ENCODE measurements at regions not wholly inside any gene's neighbourhood (a gene's known extent, or its start where the extent isn't known, plus 50 kb on each side); places are given as distances from the start of the nearest gene placed in this dataset.
"Not testable (repeated sequence)": the region's sequence is repeated elsewhere in the genome, so short reads cannot be mapped to it uniquely, and the experiment has no call there.

- H3K27ac ChIP-seq, result no peak overlapping the region
- H3K4me1 ChIP-seq (ENCODE audit: low read depth), result no peaks in the 10 kb centered on the region
- no peaks in the 10 kb centered on the region for H3K9me3 ChIP-seq (ENCODE audit: low read depth)
- TF ChIP-seq CTCF (IDR thresholded peaks at IDR 0.05; ENCODE audit: low read depth, low read length), result no peak
- no peak overlapping the region for H3K4me3 ChIP-seq
- H3K27me3 ChIP-seq, result no peaks in the 10 kb centered on the region
- no peak for DNase-seq (ENCODE audit: low read depth in 1 of 2, low spot score in 1 of 2)
- no peaks in the 10 kb centered on the region for H3K36me3 ChIP-seq
Observed at GRCh38 chr3:95335517-95335916, 1272.7 kb downstream of the NSUN3 start.

GRCh38 chr3:95338446-95338845 is 1275.6 kb downstream of the NSUN3 start:
- Histone ChIP-seq H3K27me3 (no peaks in the 10 kb centered on the region), H3K4me1 (ENCODE audit: low read depth) (no peaks in the 10 kb centered on the region), H3K4me3 (no peak overlapping the region), H3K9me3 (ENCODE audit: low read depth) (no peaks in the 10 kb centered on the region), H3K36me3 (no peaks in the 10 kb centered on the region), H3K27ac (no peak overlapping the region)
- DNase-seq (ENCODE audit: low read depth in 1 of 2, low spot score in 1 of 2), result no peak
- no peak for TF ChIP-seq CTCF (IDR thresholded peaks at IDR 0.05; ENCODE audit: low read depth, low read length)

- no peaks in the 10 kb centered on the region for H3K27me3 ChIP-seq
- H3K4me1 ChIP-seq (ENCODE audit: low read depth), result no peaks in the 10 kb centered on the region
- H3K27ac ChIP-seq, result no peak overlapping the region
- H3K36me3 ChIP-seq, result no peaks in the 10 kb centered on the region
- no peak for DNase-seq (ENCODE audit: low read depth in 1 of 2, low spot score in 1 of 2)
- H3K9me3 ChIP-seq (ENCODE audit: low read depth), result no peaks in the 10 kb centered on the region
- no peak overlapping the region for H3K4me3 ChIP-seq
- no peak for TF ChIP-seq CTCF (IDR thresholded peaks at IDR 0.05; ENCODE audit: low read depth, low read length)
Observed at GRCh38 chr3:95341314-95341713, 1278.5 kb downstream of the NSUN3 start.

DNA sequence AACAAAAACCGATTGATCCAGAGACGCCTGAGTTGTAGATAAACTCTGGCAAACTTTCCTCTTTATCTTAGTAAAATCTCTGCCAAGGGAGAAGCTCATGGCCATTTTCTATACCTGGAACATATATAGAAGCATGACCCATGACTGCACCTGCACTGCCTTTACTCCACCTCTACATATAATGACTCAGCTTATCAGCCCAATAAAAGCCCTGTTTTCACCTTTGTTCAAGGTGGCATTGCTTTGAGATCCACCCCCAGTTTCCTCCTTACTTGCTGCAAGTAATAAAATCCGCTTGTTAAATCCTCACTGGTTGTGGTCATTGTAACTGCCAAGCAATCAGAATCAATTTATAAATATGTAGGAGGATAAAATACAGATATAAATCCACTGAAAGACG is 1280.4 kb downstream of the NSUN3 start:
- TF ChIP-seq CTCF (IDR thresholded peaks at IDR 0.05; ENCODE audit: low read depth, low read length), result no peak
- DNase-seq (ENCODE audit: low read depth in 1 of 2, low spot score in 1 of 2), result no peak
- no peaks in the 10 kb centered on the region for H3K36me3 ChIP-seq
- no peaks in the 10 kb centered on the region for H3K9me3 ChIP-seq (ENCODE audit: low read depth)
- H3K27me3 ChIP-seq, result no peaks in the 10 kb centered on the region
- H3K27ac ChIP-seq, result no peak overlapping the region
- H3K4me1 ChIP-seq (ENCODE audit: low read depth), result no peaks in the 10 kb centered on the region
- no peak overlapping the region for H3K4me3 ChIP-seq

- DNase-seq (ENCODE audit: low read depth in 1 of 2, low spot score in 1 of 2), result no peak
- H3K27me3 ChIP-seq, result no peaks in the 10 kb centered on the region
- H3K9me3 ChIP-seq (ENCODE audit: low read depth), result no peaks in the 10 kb centered on the region
- H3K27ac ChIP-seq, result no peak overlapping the region
- H3K4me3 ChIP-seq, result no peak overlapping the region
- H3K4me1 ChIP-seq (ENCODE audit: low read depth), result no peaks in the 10 kb centered on the region
- no peaks in the 10 kb centered on the region for H3K36me3 ChIP-seq
- TF ChIP-seq CTCF (IDR thresholded peaks at IDR 0.05; ENCODE audit: low read depth, low read length), result no peak
Observed at GRCh38 chr3:95343767-95344166, 1280.9 kb downstream of the NSUN3 start.

DNA sequence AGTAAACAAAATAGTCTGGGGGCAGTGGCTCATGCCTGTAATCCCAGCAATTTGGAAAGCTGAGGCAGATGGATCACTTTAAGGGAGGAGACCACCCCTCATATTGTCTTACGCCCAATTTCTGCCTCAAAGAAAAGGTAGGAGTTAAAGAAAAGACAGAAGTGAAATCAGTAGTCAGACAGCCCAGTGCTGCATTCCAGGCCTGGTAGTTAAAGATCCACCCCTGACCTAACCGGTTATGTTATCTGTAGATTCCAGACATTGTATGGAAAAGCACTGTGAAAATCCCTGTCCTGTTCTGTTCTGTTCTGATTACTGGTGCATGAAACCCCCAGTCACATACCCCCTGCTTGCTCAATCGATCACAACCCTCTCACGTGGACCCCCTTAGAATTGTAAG is 1285.1 kb downstream of the NSUN3 start:
- H3K9me3 ChIP-seq (ENCODE audit: low read depth); H3K36me3 ChIP-seq; DNase-seq (ENCODE audit: low read depth in 1 of 2, low spot score in 1 of 2); H3K27ac ChIP-seq; H3K4me3 ChIP-seq; H3K27me3 ChIP-seq: not testable (repeated sequence)
- peaks cover 16% of the 10 kb centered on the region for H3K4me1 ChIP-seq (ENCODE audit: low read depth)

Measured in cardiac muscle cell (in vitro differentiated cells and primary cell).